GM12878 (cell line): ENCODE measurements at regions not wholly inside any gene's neighbourhood (a gene's known extent, or its start where the extent isn't known, plus 50 kb on each side); places are given as distances from the start of the nearest gene placed in this dataset.

Experiments used
- ATAC-seq: fragments of 200-7000 bp; cut with Tn5 transposase; 3 replicates; pipeline ENCODE4 v1.9.1; 2020; ENCODE audit warnings: mild to moderate bottlenecking, moderate library complexity
- BruUV-seq: library from RNA; stranded (reverse); fragments of 400-500 nt; replicated peaks from 2 replicates; lab custom pipeline; 2021; lab: Mats Ljungman, UMichigan
- CTCF ChIA-PET: fragments of 300-600 bp; sonication (Branson Sonifier 250); formaldehyde crosslinking; extraction: SDS; loops from one replicate; lab custom pipeline; 2021; ENCODE audit warnings: inconsistent platforms; lab: Yijun Ruan, JAX
- POLR2A ChIA-PET: fragments of 350-600 bp; formaldehyde crosslinking; extraction: SDS; loops from one replicate; lab custom pipeline; 2021; ENCODE audit warnings: inconsistent platforms; lab: Charles Lee
- RAD21 ChIA-PET: fragments of 300-600 bp; sonication (Branson Sonifier 250); formaldehyde crosslinking; loops from one replicate; lab custom pipeline; 2023; ENCODE audit warnings: antibody characterized with exemption; ENCODE audit not compliant: unreplicated experiment; lab: Charles Lee
- SMC1A ChIA-PET: fragments of 300-600 bp; sonication (Branson Sonifier 250); formaldehyde crosslinking; loops from one replicate; lab custom pipeline; 2023; ENCODE audit not compliant: unreplicated experiment, uncharacterized antibody; lab: Charles Lee
- DNase-seq: peaks from one replicate; pipeline ENCODE4 v3.0.0-alpha.2; 2011; ENCODE audit warnings: low read depth, low spot score
- FAIRE-seq: peaks from 3 replicates; lab custom pipeline; 2011; peaks lifted over from hg19 to GRCh38; lab: Jason Lieb, UNC
- H2AFZ ChIP-seq: 2 replicates; pipeline ENCODE4 v1.6.0; 2011; ENCODE audit warnings: low read depth, low read length, control low read depth; ENCODE audit not compliant: control insufficient read depth
- H3K27ac ChIP-seq: 2 replicates; pipeline ENCODE4 v1.5.1; 2011; ENCODE audit warnings: control low read depth; ENCODE audit not compliant: control insufficient read depth, insufficient read depth
- H3K27me3 ChIP-seq, 2 experiments: replicated peaks in 1 of 2; 2 replicates each; pipeline versions ENCODE4 v1.6.0 to v1.6.1; 2011; ENCODE audit warnings: low read length in 1 of 2; ENCODE audit not compliant: control insufficient read depth in 2 of 2, insufficient read depth in 2 of 2
- H3K36me3 ChIP-seq, 2 experiments: 2 replicates each; pipeline ENCODE4 v1.5.1; 2011; ENCODE audit warnings: low read length in 1 of 2; ENCODE audit not compliant: control insufficient read depth in 2 of 2, insufficient read depth in 2 of 2
- H3K4me1 ChIP-seq: 2 replicates; pipeline ENCODE4 v1.6.1; 2011; ENCODE audit warnings: mild to moderate bottlenecking, low read length, moderate library complexity, mixed read lengths; ENCODE audit not compliant: control insufficient read depth, insufficient read depth
- H3K4me2 ChIP-seq: 2 replicates; pipeline ENCODE4 v1.6.0; 2011; ENCODE audit warnings: control low read depth; ENCODE audit not compliant: control insufficient read depth, insufficient read depth
- H3K4me3 ChIP-seq: fragments of 200-600 bp; sonication (generic); 2 replicates; pipeline ENCODE4 v1.5.1; 2016
- H3K79me2 ChIP-seq: 2 replicates; pipeline ENCODE4 v1.6.0; 2011; ENCODE audit warnings: low read length; ENCODE audit not compliant: control insufficient read depth, insufficient read depth
- H3K9ac ChIP-seq: 2 replicates; pipeline ENCODE4 v1.8.0; 2011; ENCODE audit warnings: low read length, control low read depth, mixed read lengths; ENCODE audit not compliant: control insufficient read depth, insufficient read depth
- H3K9me3 ChIP-seq: replicated peaks from 3 replicates; pipeline ENCODE4 v1.5.1; 2011; ENCODE audit warnings: mild to moderate bottlenecking, low read length; ENCODE audit not compliant: control insufficient read depth, insufficient read depth
- H4K20me1 ChIP-seq: 2 replicates; pipeline ENCODE4 v1.6.0; 2011; ENCODE audit not compliant: control insufficient read depth, insufficient read depth
- FOXM1 ChIP-seq: IDR thresholded peaks from 2 replicates; pipeline ENCODE4 v1.6.1; 2012; ENCODE audit warnings: low read depth, mild to moderate bottlenecking, inconsistent platforms, low read length, moderate library complexity
- KAT2A ChIP-seq: conservative IDR thresholded peaks from 2 replicates; pipeline ENCODE4 v1.6.1; 2011; ENCODE audit warnings: low read depth, low read length; ENCODE audit not compliant: control insufficient read depth
- NBN ChIP-seq: fragments of 450-650 bp; IDR thresholded peaks from 2 replicates; pipeline ENCODE4 v1.6.1; 2016
- PAX5 ChIP-seq: IDR thresholded peaks from 2 replicates; pipeline ENCODE4 v1.6.1; 2011; ENCODE audit warnings: low read depth, low read length, borderline replicate concordance
- PML ChIP-seq: IDR thresholded peaks from 2 replicates; pipeline ENCODE4 v1.6.1; 2012; ENCODE audit warnings: low read length, inconsistent platforms
- POLR2A ChIP-seq: IDR thresholded peaks from 2 replicates; pipeline ENCODE4 v1.6.1; 2011; ENCODE audit warnings: low read depth, mild to moderate bottlenecking, low read length
- RB1 ChIP-seq: fragments of 450-650 bp; formaldehyde crosslinking; IDR thresholded peaks from 2 replicates; pipeline ENCODE4 v1.6.1; 2017; ENCODE audit warnings: mild to moderate bottlenecking, borderline replicate concordance
- SUPT20H ChIP-seq: IDR thresholded peaks from 2 replicates; pipeline ENCODE4 v1.6.1; 2011; ENCODE audit warnings: low read depth, mild to moderate bottlenecking, low read length, moderate library complexity, borderline replicate concordance; ENCODE audit not compliant: control insufficient read depth
- TARDBP ChIP-seq: IDR thresholded peaks from 2 replicates; pipeline ENCODE4 v1.6.1; 2016; ENCODE audit warnings: borderline replicate concordance
- TCF3 ChIP-seq: IDR thresholded peaks from 2 replicates; pipeline ENCODE4 v1.6.1; 2012; ENCODE audit warnings: low read depth, mild to moderate bottlenecking, low read length, borderline replicate concordance; ENCODE audit not compliant: insufficient read depth
- WGBS: methylation state at CpG from one replicate; pipeline ENCODE4 v1.1.6; 2016; ENCODE audit warnings: low lambda C conversion rate; ENCODE audit not compliant: insufficient replicate concordance, insufficient coverage; ENCODE audit errors: missing lambda C conversion rate; 5-methylcytosine and 5-hydroxymethylcytosine counted together
- in situ Hi-C: fragments of 300-500 bp; cut with MboI; formaldehyde crosslinking; loops from 9 replicates; pipeline ENCODE4 v1.14.3; 2018; ENCODE audit warnings: mixed read lengths
- intact Hi-C: fragments of 100-400 bp; cut with micrococcal nuclease; formaldehyde crosslinking; loops from one replicate; pipeline ENCODE4 v1.14.2; 2022; ENCODE audit not compliant: unreplicated experiment
- TF ChIP-seq, protein P1 (sequence below): fragments of 450-650 bp; formaldehyde crosslinking; IDR thresholded peaks from 2 replicates; pipeline ENCODE4 v1.5.0; 2022; ENCODE audit warnings: mild to moderate bottlenecking, missing genetic modification characterization
- TF ChIP-seq, protein P2 (sequence below): fragments of 450-650 bp; IDR thresholded peaks from 2 replicates; pipeline ENCODE4 v1.6.1; 2017; ENCODE audit warnings: mild to moderate bottlenecking, low read depth, inconsistent platforms; ENCODE audit not compliant: poor library complexity, severe bottlenecking
- TF ChIP-seq, protein P3 (sequence below): fragments of 450-650 bp; formaldehyde crosslinking; IDR thresholded peaks from 2 replicates; pipeline ENCODE4 v1.4.0; 2020; ENCODE audit warnings: mild to moderate bottlenecking, moderate library complexity

DNA sequence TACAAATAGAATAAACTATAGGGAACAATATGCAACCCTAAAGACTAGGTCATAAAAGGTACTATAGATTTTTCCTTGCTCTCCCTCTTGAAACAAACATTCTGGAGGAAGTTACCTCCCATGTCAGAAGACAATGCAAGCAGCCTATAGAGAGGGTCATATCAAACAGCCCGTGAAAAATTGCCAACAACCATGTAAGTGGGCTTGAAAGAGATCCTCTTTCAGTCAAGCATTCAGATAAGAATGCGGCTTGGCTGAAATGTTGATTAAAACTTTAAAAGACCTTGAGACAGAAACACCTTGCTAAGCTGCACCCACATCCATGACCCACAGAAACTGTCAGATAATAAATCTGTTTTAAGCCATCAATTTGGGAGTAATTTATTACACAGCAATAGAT lies 526.6 kb upstream of the GHITM start:
- intact Hi-C loops: no loop called here
- H3K4me2 ChIP-seq: no peak overlapping the region
- FAIRE-seq (no peak), ATAC-seq (no peak), DNase-seq (no peak)
- no peaks in the 10 kb centered on the region for H3K27me3 ChIP-seq
- no TSS peak for BruUV-seq
- no peaks in the 10 kb centered on the region for H3K9me3 ChIP-seq
- H4K20me1 ChIP-seq: no peaks in the 10 kb centered on the region
- RAD21 ChIA-PET: no interaction called here
- no peaks in the 10 kb centered on the region for H3K79me2 ChIP-seq
- H3K9ac ChIP-seq: no peak overlapping the region
- H3K4me1 ChIP-seq: no peaks in the 10 kb centered on the region
- no peak for TF ChIP-seq TARDBP
- no peak for TF ChIP-seq RB1
- TF ChIP-seq SUPT20H: no peak
- TF ChIP-seq POLR2A: no peak
- TF ChIP-seq PAX5: no peak
- no peak for TF ChIP-seq NBN
- TF ChIP-seq, protein P1, sequence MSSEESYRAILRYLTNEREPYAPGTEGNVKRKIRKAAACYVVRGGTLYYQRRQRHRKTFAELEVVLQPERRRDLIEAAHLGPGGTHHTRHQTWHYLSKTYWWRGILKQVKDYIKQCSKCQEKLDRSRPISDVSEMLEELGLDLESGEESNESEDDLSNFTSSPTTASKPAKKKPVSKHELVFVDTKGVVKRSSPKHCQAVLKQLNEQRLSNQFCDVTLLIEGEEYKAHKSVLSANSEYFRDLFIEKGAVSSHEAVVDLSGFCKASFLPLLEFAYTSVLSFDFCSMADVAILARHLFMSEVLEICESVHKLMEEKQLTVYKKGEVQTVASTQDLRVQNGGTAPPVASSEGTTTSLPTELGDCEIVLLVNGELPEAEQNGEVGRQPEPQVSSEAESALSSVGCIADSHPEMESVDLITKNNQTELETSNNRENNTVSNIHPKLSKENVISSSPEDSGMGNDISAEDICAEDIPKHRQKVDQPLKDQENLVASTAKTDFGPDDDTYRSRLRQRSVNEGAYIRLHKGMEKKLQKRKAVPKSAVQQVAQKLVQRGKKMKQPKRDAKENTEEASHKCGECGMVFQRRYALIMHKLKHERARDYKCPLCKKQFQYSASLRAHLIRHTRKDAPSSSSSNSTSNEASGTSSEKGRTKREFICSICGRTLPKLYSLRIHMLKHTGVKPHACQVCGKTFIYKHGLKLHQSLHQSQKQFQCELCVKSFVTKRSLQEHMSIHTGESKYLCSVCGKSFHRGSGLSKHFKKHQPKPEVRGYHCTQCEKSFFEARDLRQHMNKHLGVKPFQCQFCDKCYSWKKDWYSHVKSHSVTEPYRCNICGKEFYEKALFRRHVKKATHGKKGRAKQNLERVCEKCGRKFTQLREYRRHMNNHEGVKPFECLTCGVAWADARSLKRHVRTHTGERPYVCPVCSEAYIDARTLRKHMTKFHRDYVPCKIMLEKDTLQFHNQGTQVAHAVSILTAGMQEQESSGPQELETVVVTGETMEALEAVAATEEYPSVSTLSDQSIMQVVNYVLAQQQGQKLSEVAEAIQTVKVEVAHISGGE (CRISPR knock-in tag): no peak
- no peak for TF ChIP-seq PML
- TF ChIP-seq KAT2A: no peak
- no peak for TF ChIP-seq FOXM1
- no peak for TF ChIP-seq TCF3
- TF ChIP-seq, protein P2, sequence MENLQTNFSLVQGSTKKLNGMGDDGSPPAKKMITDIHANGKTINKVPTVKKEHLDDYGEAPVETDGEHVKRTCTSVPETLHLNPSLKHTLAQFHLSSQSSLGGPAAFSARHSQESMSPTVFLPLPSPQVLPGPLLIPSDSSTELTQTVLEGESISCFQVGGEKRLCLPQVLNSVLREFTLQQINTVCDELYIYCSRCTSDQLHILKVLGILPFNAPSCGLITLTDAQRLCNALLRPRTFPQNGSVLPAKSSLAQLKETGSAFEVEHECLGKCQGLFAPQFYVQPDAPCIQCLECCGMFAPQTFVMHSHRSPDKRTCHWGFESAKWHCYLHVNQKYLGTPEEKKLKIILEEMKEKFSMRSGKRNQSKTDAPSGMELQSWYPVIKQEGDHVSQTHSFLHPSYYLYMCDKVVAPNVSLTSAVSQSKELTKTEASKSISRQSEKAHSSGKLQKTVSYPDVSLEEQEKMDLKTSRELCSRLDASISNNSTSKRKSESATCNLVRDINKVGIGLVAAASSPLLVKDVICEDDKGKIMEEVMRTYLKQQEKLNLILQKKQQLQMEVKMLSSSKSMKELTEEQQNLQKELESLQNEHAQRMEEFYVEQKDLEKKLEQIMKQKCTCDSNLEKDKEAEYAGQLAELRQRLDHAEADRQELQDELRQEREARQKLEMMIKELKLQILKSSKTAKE: no peak
- TF ChIP-seq, protein P3, sequence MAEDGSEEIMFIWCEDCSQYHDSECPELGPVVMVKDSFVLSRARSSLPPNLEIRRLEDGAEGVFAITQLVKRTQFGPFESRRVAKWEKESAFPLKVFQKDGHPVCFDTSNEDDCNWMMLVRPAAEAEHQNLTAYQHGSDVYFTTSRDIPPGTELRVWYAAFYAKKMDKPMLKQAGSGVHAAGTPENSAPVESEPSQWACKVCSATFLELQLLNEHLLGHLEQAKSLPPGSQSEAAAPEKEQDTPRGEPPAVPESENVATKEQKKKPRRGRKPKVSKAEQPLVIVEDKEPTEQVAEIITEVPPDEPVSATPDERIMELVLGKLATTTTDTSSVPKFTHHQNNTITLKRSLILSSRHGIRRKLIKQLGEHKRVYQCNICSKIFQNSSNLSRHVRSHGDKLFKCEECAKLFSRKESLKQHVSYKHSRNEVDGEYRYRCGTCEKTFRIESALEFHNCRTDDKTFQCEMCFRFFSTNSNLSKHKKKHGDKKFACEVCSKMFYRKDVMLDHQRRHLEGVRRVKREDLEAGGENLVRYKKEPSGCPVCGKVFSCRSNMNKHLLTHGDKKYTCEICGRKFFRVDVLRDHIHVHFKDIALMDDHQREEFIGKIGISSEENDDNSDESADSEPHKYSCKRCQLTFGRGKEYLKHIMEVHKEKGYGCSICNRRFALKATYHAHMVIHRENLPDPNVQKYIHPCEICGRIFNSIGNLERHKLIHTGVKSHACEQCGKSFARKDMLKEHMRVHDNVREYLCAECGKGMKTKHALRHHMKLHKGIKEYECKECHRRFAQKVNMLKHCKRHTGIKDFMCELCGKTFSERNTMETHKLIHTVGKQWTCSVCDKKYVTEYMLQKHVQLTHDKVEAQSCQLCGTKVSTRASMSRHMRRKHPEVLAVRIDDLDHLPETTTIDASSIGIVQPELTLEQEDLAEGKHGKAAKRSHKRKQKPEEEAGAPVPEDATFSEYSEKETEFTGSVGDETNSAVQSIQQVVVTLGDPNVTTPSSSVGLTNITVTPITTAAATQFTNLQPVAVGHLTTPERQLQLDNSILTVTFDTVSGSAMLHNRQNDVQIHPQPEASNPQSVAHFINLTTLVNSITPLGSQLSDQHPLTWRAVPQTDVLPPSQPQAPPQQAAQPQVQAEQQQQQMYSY (CRISPR knock-in tag): no peak
- H3K4me3 ChIP-seq: no peak overlapping the region
- SMC1A ChIA-PET: no interaction called here
- in situ Hi-C loops: no loop called here
- H3K36me3 ChIP-seq: no peaks in the 10 kb centered on the region
- POLR2A ChIA-PET: no interaction called here
- CTCF ChIA-PET: no interaction called here
- 33% methylated on average over 2 of the region's 2 CpGs for WGBS
- H3K27ac ChIP-seq: no peak overlapping the region
- no peak overlapping the region for H2AFZ ChIP-seq
